ENCODE measurements at regions not wholly inside any gene's neighbourhood (a gene's known extent, or its start where the extent isn't known, plus 50 kb on each side); places are given as distances from the start of the nearest gene placed in this dataset.
"Not testable (repeated sequence)": the region's sequence is repeated elsewhere in the genome, so short reads cannot be mapped to it uniquely, and the experiment has no call there.

DNA sequence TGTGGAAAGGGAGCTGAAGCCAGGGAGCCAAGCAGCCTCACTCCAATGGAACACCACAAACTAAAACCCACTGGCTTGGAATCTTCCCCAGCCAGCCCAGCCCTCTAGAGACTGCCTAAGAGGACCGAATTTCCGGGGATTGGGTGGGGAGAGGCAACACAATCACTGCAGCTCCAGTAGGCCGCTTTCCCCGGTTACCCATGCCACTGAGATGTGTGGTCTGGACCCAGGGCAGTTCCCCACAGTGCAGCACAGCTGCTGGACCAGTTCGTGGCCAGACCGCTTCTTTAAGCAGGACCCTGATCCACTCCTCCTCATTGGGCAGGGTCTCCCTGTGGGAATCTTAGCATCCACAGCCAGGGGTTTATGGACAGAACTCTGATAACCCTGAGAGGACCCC, 91.9 kb upstream of the PAGE3 start:
- H3K36me3 ChIP-seq, result no peaks in the 10 kb centered on the region
- no peaks in the 10 kb centered on the region for H3K27me3 ChIP-seq
- no peak overlapping the region for H3K4me3 ChIP-seq
- H3K9me3 ChIP-seq, result no peaks in the 10 kb centered on the region
- H3K27ac ChIP-seq, result no peak overlapping the region
- 100% methylated on average over 1 of the region's 6 CpGs; no CpG with 5 or more reads in 1 of the 2 donors for WGBS, 2 donors (ENCODE audit: low coverage in 1 of 2)
- no peak for ATAC-seq
- TF ChIP-seq EP300 (IDR thresholded peaks at IDR 0.05) (no peak), POLR2A (IDR thresholded peaks at IDR 0.05) (no peak), POLR2AphosphoS5 (IDR thresholded peaks at IDR 0.05) (no peak)
- TF ChIP-seq, protein P1, sequence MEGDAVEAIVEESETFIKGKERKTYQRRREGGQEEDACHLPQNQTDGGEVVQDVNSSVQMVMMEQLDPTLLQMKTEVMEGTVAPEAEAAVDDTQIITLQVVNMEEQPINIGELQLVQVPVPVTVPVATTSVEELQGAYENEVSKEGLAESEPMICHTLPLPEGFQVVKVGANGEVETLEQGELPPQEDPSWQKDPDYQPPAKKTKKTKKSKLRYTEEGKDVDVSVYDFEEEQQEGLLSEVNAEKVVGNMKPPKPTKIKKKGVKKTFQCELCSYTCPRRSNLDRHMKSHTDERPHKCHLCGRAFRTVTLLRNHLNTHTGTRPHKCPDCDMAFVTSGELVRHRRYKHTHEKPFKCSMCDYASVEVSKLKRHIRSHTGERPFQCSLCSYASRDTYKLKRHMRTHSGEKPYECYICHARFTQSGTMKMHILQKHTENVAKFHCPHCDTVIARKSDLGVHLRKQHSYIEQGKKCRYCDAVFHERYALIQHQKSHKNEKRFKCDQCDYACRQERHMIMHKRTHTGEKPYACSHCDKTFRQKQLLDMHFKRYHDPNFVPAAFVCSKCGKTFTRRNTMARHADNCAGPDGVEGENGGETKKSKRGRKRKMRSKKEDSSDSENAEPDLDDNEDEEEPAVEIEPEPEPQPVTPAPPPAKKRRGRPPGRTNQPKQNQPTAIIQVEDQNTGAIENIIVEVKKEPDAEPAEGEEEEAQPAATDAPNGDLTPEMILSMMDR (IDR thresholded peaks at IDR 0.05), result no peak
- H3K4me1 ChIP-seq, result no peaks in the 10 kb centered on the region

DNA sequence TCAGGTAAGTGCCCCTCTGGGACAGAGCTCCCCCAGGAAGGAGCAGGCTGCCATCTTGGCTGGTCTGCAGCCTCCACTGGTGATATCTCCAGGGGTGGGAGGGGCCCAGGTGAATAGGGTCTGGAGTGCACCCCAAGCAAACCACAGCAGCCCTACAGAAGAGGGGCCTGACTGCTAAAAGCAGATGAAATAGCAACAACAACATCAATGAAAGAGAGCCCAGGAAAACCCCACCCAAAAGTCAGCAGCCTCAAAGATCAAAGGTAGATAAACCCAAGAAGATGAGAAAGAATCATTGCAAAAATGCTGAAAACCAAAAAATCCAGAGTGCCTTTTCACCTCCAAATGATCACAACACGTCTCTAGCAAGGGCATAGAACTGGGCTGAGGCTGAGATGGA, 92.5 kb upstream of the PAGE3 start:
- H3K4me1 ChIP-seq, result no peaks in the 10 kb centered on the region
- H3K9me3 ChIP-seq, result no peaks in the 10 kb centered on the region
- no peaks in the 10 kb centered on the region for H3K27me3 ChIP-seq
- TF ChIP-seq POLR2AphosphoS5 (IDR thresholded peaks at IDR 0.05), result no peak
- TF ChIP-seq, protein P1 (IDR thresholded peaks at IDR 0.05), result no peak
- no peak for TF ChIP-seq EP300 (IDR thresholded peaks at IDR 0.05)
- no peak for TF ChIP-seq POLR2A (IDR thresholded peaks at IDR 0.05)
- H3K4me3 ChIP-seq, result no peak overlapping the region
- WGBS, 2 donors (ENCODE audit: low coverage in 1 of 2), result 20 to 67% methylated on average over 1 of the region's 1 CpG
- no peak overlapping the region for H3K27ac ChIP-seq
- no peaks in the 10 kb centered on the region for H3K36me3 ChIP-seq
- no peak for ATAC-seq

- Histone ChIP-seq H3K36me3 (no peaks in the 10 kb centered on the region), H3K4me1 (no peaks in the 10 kb centered on the region), H3K27me3 (no peaks in the 10 kb centered on the region), H3K4me3 (no peak overlapping the region), H3K27ac (no peak overlapping the region), H3K9me3 (no peaks in the 10 kb centered on the region)
- no peak for ATAC-seq
- TF ChIP-seq EP300 (IDR thresholded peaks at IDR 0.05), result no peak
- no peak for TF ChIP-seq POLR2AphosphoS5 (IDR thresholded peaks at IDR 0.05)
- no peak for TF ChIP-seq POLR2A (IDR thresholded peaks at IDR 0.05)
- TF ChIP-seq, protein P1 (IDR thresholded peaks at IDR 0.05), result no peak
- whole genome bisulfite sequencing, 2 donors (ENCODE audit: low coverage in 1 of 2), result 100% methylated on average over 3 of the region's 3 CpGs; no CpG with 5 or more reads in 1 of the 2 donors
These were observed 72.5 kb upstream of the MAGEH1 start for GRCh38 chrX:55379396-55379795.

- H3K27ac ChIP-seq, result no peak overlapping the region
- no peak overlapping the region for H3K4me3 ChIP-seq
- H3K4me1 ChIP-seq, result no peaks in the 10 kb centered on the region
- H3K9me3 ChIP-seq, result no peaks in the 10 kb centered on the region
- WGBS, 2 donors (ENCODE audit: low coverage in 1 of 2), result 83% methylated on average over 1 of the region's 3 CpGs; no CpG with 5 or more reads in 1 of the 2 donors
- H3K27me3 ChIP-seq, result no peaks in the 10 kb centered on the region
- H3K36me3 ChIP-seq, result no peaks in the 10 kb centered on the region
- TF ChIP-seq EP300 (IDR thresholded peaks at IDR 0.05) (no peak), POLR2AphosphoS5 (IDR thresholded peaks at IDR 0.05) (no peak), POLR2A (IDR thresholded peaks at IDR 0.05) (no peak)
- TF ChIP-seq, protein P1 (IDR thresholded peaks at IDR 0.05), result no peak
- no peak for ATAC-seq
These were observed 62.6 kb upstream of the MAGEH1 start for GRCh38 chrX:55389376-55389775.

DNA sequence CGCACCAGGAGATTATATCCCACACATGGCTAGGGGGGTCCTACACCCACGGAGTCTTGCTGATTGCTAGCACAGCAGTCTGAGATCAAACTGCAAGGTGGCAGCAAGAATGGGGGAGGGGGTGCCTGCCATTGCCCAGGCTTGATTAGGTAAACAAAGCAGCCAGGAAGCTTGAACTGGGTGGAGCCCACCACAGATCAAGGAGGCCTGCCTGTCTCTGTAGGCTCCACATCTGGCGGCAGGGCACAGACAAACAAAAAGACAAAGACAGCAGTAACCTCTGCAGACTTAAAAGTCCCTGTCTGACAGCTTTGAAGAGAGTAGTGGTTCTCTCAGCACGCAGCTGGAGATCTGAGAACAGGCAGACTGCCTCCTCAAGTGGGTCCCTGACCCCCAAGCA, 55.1 kb upstream of the MAGEH1 start:
- ATAC-seq, H3K4me3 ChIP-seq, H3K27me3 ChIP-seq, H3K27ac ChIP-seq, H3K9me3 ChIP-seq, H3K4me1 ChIP-seq, H3K36me3 ChIP-seq: not testable (repeated sequence)
- WGBS, 2 donors (ENCODE audit: low coverage in 1 of 2), result 50% methylated on average over 1 of the region's 4 CpGs; no CpG with 5 or more reads in 1 of the 2 donors
